Brain microvascular endothelial cell (primary cell): ENCODE measurements at regions not wholly inside any gene's neighbourhood (a gene's known extent, or its start where the extent isn't known, plus 50 kb on each side); places are given as distances from the start of the nearest gene placed in this dataset.

Source experiments
- DNase-seq: peaks from one replicate; pipeline ENCODE4 v3.0.0-alpha.2; 2020
- H3K27ac ChIP-seq: fragments of 250-450 bp; sonication (Bioruptor Pico); 2 replicates; pipeline ENCODE4 v1.5.1; 2020; ENCODE audit warnings: mild to moderate bottlenecking, moderate library complexity
- H3K27me3 ChIP-seq: fragments of 250-450 bp; sonication (Bioruptor Pico); replicated peaks from 2 replicates; pipeline ENCODE4 v1.5.1; 2020; ENCODE audit warnings: mild to moderate bottlenecking
- H3K36me3 ChIP-seq: fragments of 250-450 bp; sonication (Bioruptor Pico); replicated peaks from 2 replicates; pipeline ENCODE4 v1.5.1; 2020; ENCODE audit warnings: mild to moderate bottlenecking
- H3K4me3 ChIP-seq: 2 replicates; pipeline ENCODE4 v1.5.1; 2011; ENCODE audit warnings: low read depth, mild to moderate bottlenecking, control low read depth, low read length, moderate library complexity
- CTCF ChIP-seq: IDR thresholded peaks from 2 replicates; pipeline ENCODE4 v1.5.1; 2011; ENCODE audit warnings: low read depth, mild to moderate bottlenecking, moderate library complexity, low read length, control low read depth, inconsistent platforms; ENCODE audit errors: missing control alignments
- in situ Hi-C: cut with HindIII; loops from 2 replicates; pipeline ENCODE4 v1.10.0; 2017; ENCODE audit warnings: low sequenced_read_pairs, low pct_ligation_motif_present

GRCh38 chr10:33524041-33524440 is 189.6 kb upstream of the NRP1 start:
- Histone ChIP-seq H3K27me3 (no peaks in the 10 kb centered on the region), H3K36me3 (no peaks in the 10 kb centered on the region), H3K4me3 (no peak overlapping the region), H3K27ac (no peak overlapping the region)
- in situ Hi-C loops, result no loop called here
- no peak for DNase-seq
- TF ChIP-seq CTCF, result no peak

GRCh38 chr10:33523236-33523792 is 188.8 kb upstream of the NRP1 start:
- no peak overlapping the region for H3K27ac ChIP-seq
- no peaks in the 10 kb centered on the region for H3K27me3 ChIP-seq
- in situ Hi-C loops, result no loop called here
- DNase-seq, result no peak
- H3K36me3 ChIP-seq, result no peaks in the 10 kb centered on the region
- no peak for TF ChIP-seq CTCF
- H3K4me3 ChIP-seq, result no peak overlapping the region

- no peaks in the 10 kb centered on the region for H3K27me3 ChIP-seq
- TF ChIP-seq CTCF, result no peak
- no peaks in the 10 kb centered on the region for H3K36me3 ChIP-seq
- H3K4me3 ChIP-seq, result no peak overlapping the region
- DNase-seq, result no peak
- H3K27ac ChIP-seq, result no peak overlapping the region
- in situ Hi-C loops, result no loop called here
Measured at GRCh38 chr10:33521904-33522303, 187.4 kb upstream of the NRP1 start.

- Histone ChIP-seq H3K27me3 (no peaks in the 10 kb centered on the region), H3K27ac (no peak overlapping the region), H3K4me3 (no peak overlapping the region), H3K36me3 (no peaks in the 10 kb centered on the region)
- TF ChIP-seq CTCF, result no peak
- in situ Hi-C loops, result no loop called here
- no peak for DNase-seq
Measured at GRCh38 chr10:33521062-33521461, 186.6 kb upstream of the NRP1 start.

- H3K4me3 ChIP-seq, result no peak overlapping the region
- no peak for DNase-seq
- H3K36me3 ChIP-seq, result no peaks in the 10 kb centered on the region
- in situ Hi-C loops, result no loop called here
- TF ChIP-seq CTCF, result no peak
- no peaks in the 10 kb centered on the region for H3K27me3 ChIP-seq
- H3K27ac ChIP-seq, result no peak overlapping the region
Measured at GRCh38 chr10:33520223-33520622, 185.8 kb upstream of the NRP1 start.

- Histone ChIP-seq H3K36me3 (no peaks in the 10 kb centered on the region), H3K4me3 (no peak overlapping the region), H3K27ac (no peak overlapping the region), H3K27me3 (no peaks in the 10 kb centered on the region)
- DNase-seq, result no peak
- TF ChIP-seq CTCF, result no peak
- in situ Hi-C loops, result no loop called here
Measured at GRCh38 chr10:33519130-33519860, 184.8 kb upstream of the NRP1 start.
